ENCODE measurements at regions not wholly inside any gene's neighbourhood (a gene's known extent, or its start where the extent isn't known, plus 50 kb on each side); places are given as distances from the start of the nearest gene placed in this dataset.
A peak's percentile ranks its signal among the peaks of the same experiment; 100 is the strongest.
"Not testable (repeated sequence)": the region's sequence is repeated elsewhere in the genome, so short reads cannot be mapped to it uniquely, and the experiment has no call there.

DNA sequence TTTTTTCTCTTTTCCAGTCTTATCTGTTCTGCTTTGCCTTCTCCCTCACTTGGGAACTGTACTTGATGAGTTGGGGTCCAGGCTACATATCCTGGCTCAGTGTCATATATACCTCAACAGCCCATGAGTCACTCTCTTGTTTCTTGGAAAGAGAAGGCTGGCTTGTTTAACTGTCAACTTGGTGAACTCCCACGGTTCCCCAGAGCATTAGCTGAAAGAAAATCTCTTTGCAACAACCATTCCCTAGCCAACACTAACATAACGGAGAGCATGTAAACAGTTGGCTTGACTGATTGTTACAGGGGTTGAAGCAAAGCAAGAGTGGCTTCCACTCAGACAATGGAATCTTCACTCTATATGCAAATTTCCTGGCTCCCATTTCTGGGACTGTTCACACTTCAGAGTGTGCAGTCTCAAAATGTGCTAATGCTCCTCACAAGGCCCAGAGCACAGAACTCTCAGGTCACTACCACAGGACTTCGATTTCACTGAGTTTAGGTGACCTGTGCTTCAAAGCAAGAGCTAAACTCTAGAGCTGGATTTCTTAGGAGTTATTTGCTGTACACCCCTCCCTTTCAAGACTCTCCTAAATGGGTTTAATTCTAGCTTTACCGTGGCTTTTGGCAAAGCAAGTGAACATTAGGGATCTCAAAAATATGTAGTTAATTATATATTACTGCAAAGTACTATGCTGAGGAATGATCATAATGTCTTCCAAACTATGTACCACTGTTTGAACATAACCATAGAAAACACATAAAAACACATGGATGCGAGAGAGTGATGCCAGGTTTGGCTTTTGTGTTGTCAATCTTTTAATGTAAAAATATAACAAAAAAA is 609.8 kb downstream of the RFPL4B start:
- Mint-ChIP-seq H3K27ac (ENCODE audit: unreplicated experiment) (peak overlapping the region; percentile 38), H3K27me3 (ENCODE audit: low read depth, unreplicated experiment) (no peaks in the 10 kb centered on the region), H3K4me3 (ENCODE audit: unreplicated experiment) (no peak overlapping the region), H3K36me3 (ENCODE audit: low read depth, unreplicated experiment) (no peaks in the 10 kb centered on the region), H3K9me3 (ENCODE audit: unreplicated experiment) (peaks cover 7% of the 10 kb centered on the region), H3K4me1 (ENCODE audit: low read depth, unreplicated experiment) (peaks cover 13% of the 10 kb centered on the region)
- Histone ChIP-seq H3K9me3 (ENCODE audit: insufficient read depth, low read depth, low read length) (no peaks in the 10 kb centered on the region), H3K27me3 (ENCODE audit: insufficient read depth, low read length) (no peaks in the 10 kb centered on the region), H3K9ac (ENCODE audit: low read length) (peak overlapping the region; percentile 26), H3K4me3 (ENCODE audit: insufficient read depth, low read depth, low read length) (no peak overlapping the region), H3K27ac (ENCODE audit: low read depth, low read length) (peak overlapping the region; percentile 50), H2AFZ (ENCODE audit: low read depth, low read length) (no peak overlapping the region), H3K4me1 (ENCODE audit: insufficient read depth, low read length) (peaks cover 4% of the 10 kb centered on the region), H3K36me3 (ENCODE audit: insufficient read depth, low read length) (no peaks in the 10 kb centered on the region), H3K4me2 (ENCODE audit: low read length) (peak overlapping the region; percentile 18), H4K20me1 (ENCODE audit: insufficient read depth, low read length) (no peaks in the 10 kb centered on the region), H3K79me2 (ENCODE audit: insufficient read depth, low read length) (no peaks in the 10 kb centered on the region)
- TF ChIP-seq, protein P1, sequence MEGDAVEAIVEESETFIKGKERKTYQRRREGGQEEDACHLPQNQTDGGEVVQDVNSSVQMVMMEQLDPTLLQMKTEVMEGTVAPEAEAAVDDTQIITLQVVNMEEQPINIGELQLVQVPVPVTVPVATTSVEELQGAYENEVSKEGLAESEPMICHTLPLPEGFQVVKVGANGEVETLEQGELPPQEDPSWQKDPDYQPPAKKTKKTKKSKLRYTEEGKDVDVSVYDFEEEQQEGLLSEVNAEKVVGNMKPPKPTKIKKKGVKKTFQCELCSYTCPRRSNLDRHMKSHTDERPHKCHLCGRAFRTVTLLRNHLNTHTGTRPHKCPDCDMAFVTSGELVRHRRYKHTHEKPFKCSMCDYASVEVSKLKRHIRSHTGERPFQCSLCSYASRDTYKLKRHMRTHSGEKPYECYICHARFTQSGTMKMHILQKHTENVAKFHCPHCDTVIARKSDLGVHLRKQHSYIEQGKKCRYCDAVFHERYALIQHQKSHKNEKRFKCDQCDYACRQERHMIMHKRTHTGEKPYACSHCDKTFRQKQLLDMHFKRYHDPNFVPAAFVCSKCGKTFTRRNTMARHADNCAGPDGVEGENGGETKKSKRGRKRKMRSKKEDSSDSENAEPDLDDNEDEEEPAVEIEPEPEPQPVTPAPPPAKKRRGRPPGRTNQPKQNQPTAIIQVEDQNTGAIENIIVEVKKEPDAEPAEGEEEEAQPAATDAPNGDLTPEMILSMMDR (IDR thresholded peaks at IDR 0.05; ENCODE audit: insufficient read depth, low read depth, low read length) = no peak
- TF ChIP-seq EZH2 (IDR thresholded peaks at IDR 0.05; ENCODE audit: insufficient read depth, low read length) = no peak
- FAIRE-seq = peak; percentile 20
- peak; percentile 98 for DNase-seq (ENCODE audit: low read depth)

DNA sequence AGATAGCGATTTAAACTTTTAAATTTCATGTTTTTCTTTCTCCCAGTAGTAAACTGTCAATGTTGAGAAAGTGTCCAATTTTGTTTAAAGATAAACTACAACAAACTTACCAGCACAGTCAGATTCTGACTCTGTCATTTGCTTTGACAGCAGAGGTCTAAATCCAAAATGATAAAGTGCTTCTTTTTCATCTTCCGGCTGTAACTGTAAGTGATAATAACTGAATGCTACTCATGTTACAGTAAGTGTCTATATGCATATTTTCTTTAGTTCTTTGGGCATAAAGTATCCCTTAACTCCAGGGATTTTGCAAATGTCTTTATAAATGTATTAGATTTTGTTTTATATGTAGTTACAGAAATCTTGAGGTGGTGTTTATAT is 610.4 kb downstream of the RFPL4B start:
- Mint-ChIP-seq H3K4me3 (ENCODE audit: unreplicated experiment) (no peak overlapping the region), H3K27me3 (ENCODE audit: low read depth, unreplicated experiment) (no peaks in the 10 kb centered on the region), H3K4me1 (ENCODE audit: low read depth, unreplicated experiment) (peaks cover 13% of the 10 kb centered on the region), H3K27ac (ENCODE audit: unreplicated experiment) (no peak overlapping the region), H3K36me3 (ENCODE audit: low read depth, unreplicated experiment) (no peaks in the 10 kb centered on the region), H3K9me3 (ENCODE audit: unreplicated experiment) (peaks cover 7% of the 10 kb centered on the region)
- no peak overlapping the region for H3K9ac ChIP-seq (ENCODE audit: low read length)
- peaks cover 4% of the 10 kb centered on the region for H3K4me1 ChIP-seq (ENCODE audit: insufficient read depth, low read length)
- no peaks in the 10 kb centered on the region for H4K20me1 ChIP-seq (ENCODE audit: insufficient read depth, low read length)
- no peaks in the 10 kb centered on the region for H3K9me3 ChIP-seq (ENCODE audit: insufficient read depth, low read depth, low read length)
- H3K79me2 ChIP-seq (ENCODE audit: insufficient read depth, low read length) = no peaks in the 10 kb centered on the region
- no peaks in the 10 kb centered on the region for H3K36me3 ChIP-seq (ENCODE audit: insufficient read depth, low read length)
- TF ChIP-seq, protein P1 (IDR thresholded peaks at IDR 0.05; ENCODE audit: insufficient read depth, low read depth, low read length) = no peak
- no peak for TF ChIP-seq EZH2 (IDR thresholded peaks at IDR 0.05; ENCODE audit: insufficient read depth, low read length)
- no peaks in the 10 kb centered on the region for H3K27me3 ChIP-seq (ENCODE audit: insufficient read depth, low read length)
- DNase-seq (ENCODE audit: low read depth) (no peak), FAIRE-seq (no peak)
- no peak overlapping the region for H3K4me2 ChIP-seq (ENCODE audit: low read length)
- no peak overlapping the region for H3K27ac ChIP-seq (ENCODE audit: low read depth, low read length)
- H3K4me3 ChIP-seq (ENCODE audit: insufficient read depth, low read depth, low read length) = no peak overlapping the region
- no peak overlapping the region for H2AFZ ChIP-seq (ENCODE audit: low read depth, low read length)

DNA sequence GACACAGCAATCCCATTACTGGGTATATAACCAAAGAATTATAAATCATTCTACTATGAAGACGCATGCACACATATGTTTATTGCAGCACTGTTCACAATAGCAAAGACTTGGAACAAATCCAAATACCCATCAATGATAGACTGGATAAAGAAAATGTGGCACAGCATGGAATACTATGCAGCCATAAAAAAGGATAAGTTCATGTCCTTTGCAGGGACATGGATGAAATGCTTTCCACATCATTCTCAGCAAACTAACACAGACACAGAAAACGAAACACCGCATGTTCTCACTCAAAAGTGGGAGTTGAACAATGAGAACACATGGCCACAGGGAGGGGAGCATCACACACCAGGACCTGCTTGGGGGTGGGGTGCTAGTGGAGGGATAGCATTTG is 613.0 kb downstream of the RFPL4B start:
- H3K4me1 ChIP-seq (ENCODE audit: insufficient read depth, low read length); H3K27ac Mint-ChIP-seq (ENCODE audit: unreplicated experiment); H3K27me3 ChIP-seq (ENCODE audit: insufficient read depth, low read length); H3K9me3 Mint-ChIP-seq (ENCODE audit: unreplicated experiment); FAIRE-seq; H3K36me3 ChIP-seq (ENCODE audit: insufficient read depth, low read length); H3K9ac ChIP-seq (ENCODE audit: low read length); H3K79me2 ChIP-seq (ENCODE audit: insufficient read depth, low read length); H3K4me3 Mint-ChIP-seq (ENCODE audit: unreplicated experiment); DNase-seq (ENCODE audit: low read depth); H3K4me3 ChIP-seq (ENCODE audit: insufficient read depth, low read depth, low read length); H3K4me2 ChIP-seq (ENCODE audit: low read length); H4K20me1 ChIP-seq (ENCODE audit: insufficient read depth, low read length); H2AFZ ChIP-seq (ENCODE audit: low read depth, low read length); H3K9me3 ChIP-seq (ENCODE audit: insufficient read depth, low read depth, low read length); H3K27me3 Mint-ChIP-seq (ENCODE audit: low read depth, unreplicated experiment); H3K27ac ChIP-seq (ENCODE audit: low read depth, low read length); H3K36me3 Mint-ChIP-seq (ENCODE audit: low read depth, unreplicated experiment): not testable (repeated sequence)
- H3K4me1 Mint-ChIP-seq (ENCODE audit: low read depth, unreplicated experiment) = peaks cover 13% of the 10 kb centered on the region
